CD14-positive monocyte (primary cell): ENCODE measurements at regions not wholly inside any gene's neighbourhood (a gene's known extent, or its start where the extent isn't known, plus 50 kb on each side); places are given as distances from the start of the nearest gene placed in this dataset.
"Not testable (repeated sequence)": the region's sequence is repeated elsewhere in the genome, so short reads cannot be mapped to it uniquely, and the experiment has no call there.

ENCODE experiments used
- DNase-seq, 3 donors: peaks; one replicate each; pipeline ENCODE4 v3.0.0-alpha.2; 2011 to 2022
- H2AFZ ChIP-seq: 2 replicates; pipeline ENCODE4 v1.6.0; 2012; ENCODE audit warnings: mild to moderate bottlenecking, low read depth, low read length, inconsistent platforms; ENCODE audit not compliant: insufficient read depth, poor library complexity, severe bottlenecking
- H3K27ac ChIP-seq, 2 donors: 1 replicate in 1 of 2; 2 replicates in 1 of 2; pipeline ENCODE4 v1.5.1; 2012 to 2013; ENCODE audit warnings: low read length in 2 of 2, control low read depth in 1 of 2, inconsistent platforms in 1 of 2, low read depth in 1 of 2, mild to moderate bottlenecking in 1 of 2
- H3K27me3 ChIP-seq, 2 donors: one replicate each; pipeline versions ENCODE4 v1.6.0 to v1.6.1; 2011 to 2013; ENCODE audit warnings: low read length in 2 of 2; ENCODE audit not compliant: control insufficient read depth in 2 of 2, insufficient read depth in 2 of 2
- H3K36me3 ChIP-seq, 2 donors: replicated peaks in 1 of 2; 1 replicate in 1 of 2; 2 replicates in 1 of 2; pipeline versions ENCODE4 v1.5.1 to v1.6.1; 2012 to 2013; ENCODE audit warnings: low read length in 2 of 2, control low read depth in 1 of 2, inconsistent platforms in 1 of 2, mild to moderate bottlenecking in 1 of 2; ENCODE audit not compliant: insufficient read depth in 2 of 2, control insufficient read depth in 1 of 2
- H3K4me1 ChIP-seq, 2 donors: 1 replicate in 1 of 2; 2 replicates in 1 of 2; pipeline versions ENCODE4 v1.5.1 to v1.6.1; 2012 to 2013; ENCODE audit warnings: low read length in 2 of 2, control low read depth in 1 of 2, inconsistent platforms in 1 of 2, mild to moderate bottlenecking in 1 of 2, moderate library complexity in 1 of 2; ENCODE audit not compliant: insufficient read depth in 2 of 2, control insufficient read depth in 1 of 2
- H3K4me2 ChIP-seq: replicated peaks from 2 replicates; pipeline ENCODE3; 2012; ENCODE audit warnings: low read length, moderate library complexity, mild to moderate bottlenecking; ENCODE audit not compliant: poor library complexity, severe bottlenecking; ENCODE audit errors: extremely low read depth
- H3K4me3 ChIP-seq, 3 experiments: fragments of 200-600 bp in 1 of 3; sonication (generic) in 1 of 3; replicated peaks in 1 of 3; 1 replicate in 2 of 3; 2 replicates in 1 of 3; pipeline ENCODE4 v1.5.1; 2011 to 2013; ENCODE audit warnings: low read length in 3 of 3, mild to moderate bottlenecking in 3 of 3, control low read depth in 2 of 3, low read depth in 2 of 3, inconsistent platforms in 1 of 3, moderate library complexity in 1 of 3
- H3K79me2 ChIP-seq: 2 replicates; pipeline ENCODE4 v1.6.0; 2012; ENCODE audit warnings: mild to moderate bottlenecking, control low read depth, inconsistent platforms, low read length, moderate library complexity; ENCODE audit not compliant: insufficient read depth
- H3K9ac ChIP-seq: 2 replicates; pipeline ENCODE4 v1.6.0; 2017; ENCODE audit warnings: low read length, mild to moderate bottlenecking; ENCODE audit not compliant: insufficient read depth, poor library complexity, severe bottlenecking
- H3K9me3 ChIP-seq, 2 donors: replicated peaks in 1 of 2; 1 replicate in 1 of 2; 2 replicates in 1 of 2; pipeline versions ENCODE4 v1.5.1 to v1.6.1; 2012 to 2013; ENCODE audit warnings: low read length in 2 of 2, control low read depth in 1 of 2; ENCODE audit not compliant: control insufficient read depth in 1 of 2, insufficient read depth in 1 of 2
- H4K20me1 ChIP-seq: 2 replicates; pipeline ENCODE4 v1.6.0; 2012; ENCODE audit warnings: mild to moderate bottlenecking, low read length, control low read depth, moderate library complexity; ENCODE audit not compliant: insufficient read depth
- H3K27ac Mint-ChIP-seq, 7 donors: one replicate each; pipeline ENCODE4 v1.8.0; 2020; ENCODE audit warnings: mild to moderate bottlenecking in 7 of 7, mixed read lengths in 7 of 7, moderate library complexity in 6 of 7, inconsistent platforms in 2 of 7
- H3K27me3 Mint-ChIP-seq, 3 donors: one replicate each; pipeline ENCODE4 v1.8.0; 2021 to 2022; ENCODE audit warnings: low read depth in 3 of 3, mild to moderate bottlenecking in 3 of 3, mixed read lengths in 3 of 3, moderate library complexity in 3 of 3, inconsistent platforms in 1 of 3
- H3K36me3 Mint-ChIP-seq, 2 donors: one replicate each; pipeline ENCODE4 v1.8.0; 2020; ENCODE audit warnings: mixed read lengths in 2 of 2, inconsistent platforms in 1 of 2, mild to moderate bottlenecking in 1 of 2
- H3K4me1 Mint-ChIP-seq: one replicate; pipeline ENCODE4 v1.8.0; 2020; ENCODE audit warnings: mild to moderate bottlenecking, mixed read lengths
- H3K4me3 Mint-ChIP-seq, 2 donors: one replicate each; pipeline ENCODE4 v1.8.0; 2020; ENCODE audit warnings: mild to moderate bottlenecking in 2 of 2, mixed read lengths in 2 of 2, moderate library complexity in 1 of 2
- H3K9me3 Mint-ChIP-seq, 7 donors: one replicate each; pipeline ENCODE4 v1.8.0; 2020 to 2022; ENCODE audit warnings: mixed read lengths in 7 of 7, mild to moderate bottlenecking in 6 of 7, moderate library complexity in 6 of 7, inconsistent platforms in 2 of 7
- WGBS: methylation state at CpG from one replicate; pipeline ENCODE4 v1.1.5; 2013; ENCODE audit warnings: missing lambda C conversion rate; ENCODE audit not compliant: insufficient coverage; 5-methylcytosine and 5-hydroxymethylcytosine counted together
- intact Hi-C, 2 donors: fragments of 100-400 bp; cut with micrococcal nuclease; formaldehyde crosslinking; loops; one replicate each; pipeline versions ENCODE4 v1.15.0 to v1.15.1; 2023
- TF ChIP-seq, protein P1 (sequence below): fragments of 200-600 bp; IDR thresholded peaks from one replicate; pipeline ENCODE4 v1.8.0; 2022; ENCODE audit warnings: antibody characterized with exemption, mild to moderate bottlenecking

DNA sequence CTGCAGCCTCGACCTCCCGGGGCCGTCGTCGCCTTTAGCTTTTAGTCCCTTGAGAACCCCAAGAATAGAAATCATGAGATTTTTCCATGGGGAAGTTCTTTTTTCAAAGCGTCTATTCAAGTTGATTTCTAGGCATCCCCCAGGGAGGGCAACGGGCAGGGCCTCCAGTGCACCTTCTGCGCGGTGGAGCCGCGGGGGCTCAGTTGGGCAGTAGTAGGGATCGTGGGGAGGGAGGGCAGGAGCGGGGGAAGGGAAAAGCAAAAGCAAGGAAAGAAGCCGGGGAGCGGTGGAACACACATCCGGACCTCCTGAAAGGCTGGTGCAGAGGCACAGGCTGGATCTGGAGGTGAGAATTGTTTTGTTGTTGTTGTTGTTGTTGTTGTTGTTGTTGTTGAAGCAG, 103.4 kb downstream of the PPIAL4G start:
- peak overlapping the region; percentile 56 for H2AFZ ChIP-seq
- peak overlapping the region in 1 of 3 experiments; percentile 52 for H3K4me3 ChIP-seq
- H3K79me2 ChIP-seq: no peaks in the 10 kb centered on the region
- H3K36me3 Mint-ChIP-seq: no peaks in the 10 kb centered on the region
- peak overlapping the region; percentile 43 for H3K4me2 ChIP-seq
- TF ChIP-seq, protein P1, sequence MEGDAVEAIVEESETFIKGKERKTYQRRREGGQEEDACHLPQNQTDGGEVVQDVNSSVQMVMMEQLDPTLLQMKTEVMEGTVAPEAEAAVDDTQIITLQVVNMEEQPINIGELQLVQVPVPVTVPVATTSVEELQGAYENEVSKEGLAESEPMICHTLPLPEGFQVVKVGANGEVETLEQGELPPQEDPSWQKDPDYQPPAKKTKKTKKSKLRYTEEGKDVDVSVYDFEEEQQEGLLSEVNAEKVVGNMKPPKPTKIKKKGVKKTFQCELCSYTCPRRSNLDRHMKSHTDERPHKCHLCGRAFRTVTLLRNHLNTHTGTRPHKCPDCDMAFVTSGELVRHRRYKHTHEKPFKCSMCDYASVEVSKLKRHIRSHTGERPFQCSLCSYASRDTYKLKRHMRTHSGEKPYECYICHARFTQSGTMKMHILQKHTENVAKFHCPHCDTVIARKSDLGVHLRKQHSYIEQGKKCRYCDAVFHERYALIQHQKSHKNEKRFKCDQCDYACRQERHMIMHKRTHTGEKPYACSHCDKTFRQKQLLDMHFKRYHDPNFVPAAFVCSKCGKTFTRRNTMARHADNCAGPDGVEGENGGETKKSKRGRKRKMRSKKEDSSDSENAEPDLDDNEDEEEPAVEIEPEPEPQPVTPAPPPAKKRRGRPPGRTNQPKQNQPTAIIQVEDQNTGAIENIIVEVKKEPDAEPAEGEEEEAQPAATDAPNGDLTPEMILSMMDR: no peak
- H3K9me3 ChIP-seq: no peaks in the 10 kb centered on the region
- H3K9ac ChIP-seq: no peak overlapping the region
- H3K4me1 Mint-ChIP-seq: peaks cover 18% of the 10 kb centered on the region
- H3K27me3 Mint-ChIP-seq: peaks cover 2 to 4% (median 3%) of the 10 kb centered on the region in 3 donors
- H3K4me3 Mint-ChIP-seq: peak overlapping the region; percentile 74 to 87
- DNase-seq: no peak
- intact Hi-C loops: no loop called here
- peaks cover 4% of the 10 kb centered on the region in 2 donors for H3K4me1 ChIP-seq
- WGBS: 41% methylated on average over 9 of the region's 16 CpGs
- H3K27ac ChIP-seq: no peak overlapping the region
- H3K9me3 Mint-ChIP-seq: no peaks in the 10 kb centered on the region
- H4K20me1 ChIP-seq: no peaks in the 10 kb centered on the region
- H3K27ac Mint-ChIP-seq: peak overlapping the region in 2 of 7 donors; percentile 5 to 71
- no peaks in the 10 kb centered on the region for H3K36me3 ChIP-seq
- H3K27me3 ChIP-seq: no peaks in the 10 kb centered on the region

DNA sequence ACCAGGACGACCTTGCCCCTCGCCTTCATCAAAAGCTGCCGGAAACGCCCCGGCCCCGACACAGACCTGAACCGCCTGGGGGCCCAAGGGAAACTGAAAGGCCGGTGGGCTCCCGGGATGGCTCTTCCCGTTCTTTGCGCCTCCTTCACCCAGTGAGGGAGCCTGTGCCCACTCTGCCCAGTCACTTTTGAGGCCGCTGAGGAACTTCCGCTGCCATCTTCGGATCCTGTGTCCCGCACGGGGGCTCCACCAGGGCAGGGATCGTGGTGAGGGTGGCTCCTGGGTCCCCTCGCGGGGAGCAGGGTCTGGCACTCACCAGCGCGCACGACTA, 104.0 kb downstream of the PPIAL4G start:
- 53% methylated on average over 21 of the region's 22 CpGs for WGBS
- intact Hi-C loops: no loop called here
- peak overlapping the region in 1 of 3 experiments; percentile 52 for H3K4me3 ChIP-seq

DNA sequence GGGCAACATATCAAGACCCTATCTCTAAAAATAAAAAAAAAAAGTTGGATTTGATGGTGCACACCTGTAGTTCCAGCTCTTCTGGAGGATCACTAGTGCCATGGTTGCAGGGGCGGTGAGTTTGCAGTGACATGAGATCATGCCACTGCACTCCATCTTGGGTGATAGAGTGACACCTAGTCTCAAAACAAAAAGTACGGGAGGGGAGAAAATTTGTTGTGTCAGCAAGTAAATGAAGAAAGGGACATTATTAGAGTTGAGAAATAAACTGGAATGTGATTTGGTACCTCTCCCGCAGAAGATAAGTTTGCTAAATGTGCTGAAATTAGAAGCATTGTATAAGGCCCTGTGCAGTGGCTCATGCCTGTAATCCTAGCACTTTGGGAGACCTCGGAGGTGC, 105.1 kb downstream of the PPIAL4G start:
- H3K4me1 Mint-ChIP-seq: peaks cover 17% of the 10 kb centered on the region
- DNase-seq, H3K27me3 ChIP-seq, H3K4me3 ChIP-seq, H3K4me1 ChIP-seq, H3K9ac ChIP-seq, H3K36me3 Mint-ChIP-seq, intact Hi-C loops, H3K4me3 Mint-ChIP-seq, H3K9me3 ChIP-seq, H2AFZ ChIP-seq, H3K9me3 Mint-ChIP-seq, H3K79me2 ChIP-seq, H3K27ac Mint-ChIP-seq, H3K4me2 ChIP-seq, H3K36me3 ChIP-seq, H3K27ac ChIP-seq, H4K20me1 ChIP-seq, H3K27me3 Mint-ChIP-seq: not testable (repeated sequence)
- WGBS: 100% methylated on average over 1 of the region's 4 CpGs

More for the DNA sequence above, 104.0 kb downstream of the PPIAL4G start:
- H3K4me2 ChIP-seq: peak overlapping the region; percentile 43
- no peaks in the 10 kb centered on the region for H3K36me3 Mint-ChIP-seq
- no peak overlapping the region for H3K27ac ChIP-seq
- H3K36me3 ChIP-seq: no peaks in the 10 kb centered on the region
- DNase-seq: peak in 1 of 3 donors; percentile 39
- H3K27ac Mint-ChIP-seq: no peak overlapping the region
- TF ChIP-seq, protein P1: no peak
- peak overlapping the region; percentile 56 for H2AFZ ChIP-seq
- H3K4me1 Mint-ChIP-seq: peaks cover 18% of the 10 kb centered on the region
- H3K9me3 ChIP-seq: no peaks in the 10 kb centered on the region
- H3K79me2 ChIP-seq: no peaks in the 10 kb centered on the region
- no peaks in the 10 kb centered on the region for H3K9me3 Mint-ChIP-seq
- no peaks in the 10 kb centered on the region for H3K27me3 ChIP-seq
- H3K4me1 ChIP-seq: peaks cover 4% of the 10 kb centered on the region in 2 donors
- peaks cover 2 to 4% (median 3%) of the 10 kb centered on the region in 3 donors for H3K27me3 Mint-ChIP-seq
- H3K9ac ChIP-seq: no peak overlapping the region
- H3K4me3 Mint-ChIP-seq: peak overlapping the region; percentile 74 to 87
- H4K20me1 ChIP-seq: no peaks in the 10 kb centered on the region
